ENCODE measurements at regions not wholly inside any gene's neighbourhood (a gene's known extent, or its start where the extent isn't known, plus 50 kb on each side); places are given as distances from the start of the nearest gene placed in this dataset.

DNA sequence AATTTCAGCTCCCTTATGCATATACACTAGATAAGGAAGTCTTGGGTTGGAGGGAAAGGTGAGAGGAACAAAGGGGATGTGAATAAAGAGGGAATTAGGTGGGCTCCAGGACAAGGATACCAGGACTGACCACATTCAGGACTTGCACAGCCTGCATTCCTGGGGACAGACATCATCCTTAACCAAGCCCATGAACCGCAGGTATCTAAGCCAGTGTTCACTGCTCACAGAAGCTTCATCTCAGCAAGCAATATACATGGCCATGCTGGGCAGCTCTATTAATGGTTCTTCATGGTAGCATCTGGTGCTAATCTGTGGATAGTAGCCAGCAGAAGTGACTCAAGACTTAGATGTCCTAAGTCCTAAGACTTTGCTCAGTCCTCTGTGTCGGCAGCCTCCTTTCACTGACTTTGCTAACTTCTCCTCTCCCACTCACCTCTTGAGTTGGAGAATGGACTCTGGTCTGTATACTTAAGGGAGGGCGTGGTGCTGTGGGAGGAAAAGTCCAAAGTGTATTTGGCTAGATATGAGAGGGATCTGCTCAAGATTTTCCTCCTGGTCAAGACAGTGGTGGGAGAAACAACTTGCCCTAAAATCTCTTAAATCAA, 136.1 kb downstream of the ASCL1 start:
- DNase-seq (no peak), ATAC-seq (ENCODE audit: poor library complexity) (no peak)
- H3K4me1 ChIP-seq (ENCODE audit: insufficient read depth, low read length) = no peaks in the 10 kb centered on the region
- ChIA-PET CTCF (no interaction called here), POLR2A (no interaction called here)
- no peaks in the 10 kb centered on the region for H3K36me3 ChIP-seq (ENCODE audit: insufficient read depth, low read length)
- Mint-ChIP-seq H3K9me3 (no peaks in the 10 kb centered on the region), H3K27me3 (no peaks in the 10 kb centered on the region), H3K27ac (no peak overlapping the region), H3K4me3 (no peak overlapping the region), H3K36me3 (ENCODE audit: low read depth) (no peaks in the 10 kb centered on the region), H3K4me1 (ENCODE audit: low read depth) (no peaks in the 10 kb centered on the region)
- no peaks in the 10 kb centered on the region for H3K9me3 ChIP-seq (ENCODE audit: control insufficient read depth in 1 of 2, insufficient read depth in 1 of 2, low read length in 2 of 2)
- H3K4me3 ChIP-seq (ENCODE audit: low read length) = no peak overlapping the region
- intact Hi-C loops (cut with DNase I, micrococcal nuclease) = no loop called here
- H3K27ac ChIP-seq (ENCODE audit: low read depth in 1 of 2, low read length in 2 of 2) = no peak overlapping the region
- TF ChIP-seq, protein P1, sequence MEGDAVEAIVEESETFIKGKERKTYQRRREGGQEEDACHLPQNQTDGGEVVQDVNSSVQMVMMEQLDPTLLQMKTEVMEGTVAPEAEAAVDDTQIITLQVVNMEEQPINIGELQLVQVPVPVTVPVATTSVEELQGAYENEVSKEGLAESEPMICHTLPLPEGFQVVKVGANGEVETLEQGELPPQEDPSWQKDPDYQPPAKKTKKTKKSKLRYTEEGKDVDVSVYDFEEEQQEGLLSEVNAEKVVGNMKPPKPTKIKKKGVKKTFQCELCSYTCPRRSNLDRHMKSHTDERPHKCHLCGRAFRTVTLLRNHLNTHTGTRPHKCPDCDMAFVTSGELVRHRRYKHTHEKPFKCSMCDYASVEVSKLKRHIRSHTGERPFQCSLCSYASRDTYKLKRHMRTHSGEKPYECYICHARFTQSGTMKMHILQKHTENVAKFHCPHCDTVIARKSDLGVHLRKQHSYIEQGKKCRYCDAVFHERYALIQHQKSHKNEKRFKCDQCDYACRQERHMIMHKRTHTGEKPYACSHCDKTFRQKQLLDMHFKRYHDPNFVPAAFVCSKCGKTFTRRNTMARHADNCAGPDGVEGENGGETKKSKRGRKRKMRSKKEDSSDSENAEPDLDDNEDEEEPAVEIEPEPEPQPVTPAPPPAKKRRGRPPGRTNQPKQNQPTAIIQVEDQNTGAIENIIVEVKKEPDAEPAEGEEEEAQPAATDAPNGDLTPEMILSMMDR (IDR thresholded peaks at IDR 0.05) = no peak
- H3K27me3 ChIP-seq (ENCODE audit: control insufficient read depth in 1 of 2, insufficient read depth in 2 of 2, low read length in 2 of 2) = no peaks in the 10 kb centered on the region

DNA sequence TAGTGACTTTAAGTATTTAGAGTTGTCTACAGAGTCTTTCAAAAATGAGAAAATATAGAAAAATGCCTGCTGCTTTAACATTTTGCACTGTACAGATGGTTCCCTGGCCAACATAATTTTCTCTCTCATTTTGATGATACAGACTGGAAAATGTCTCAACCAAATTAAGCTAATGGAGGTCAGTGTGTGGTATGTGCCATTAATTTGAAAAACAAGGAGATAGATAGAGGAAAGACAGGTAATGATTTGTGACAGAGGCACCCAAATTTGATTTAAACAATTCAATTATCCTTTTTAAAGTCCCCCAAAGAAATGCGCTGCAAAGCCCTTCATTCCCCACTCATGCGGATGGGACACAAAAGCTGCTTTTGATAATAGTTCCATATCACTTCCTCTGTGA, 140.0 kb downstream of the ASCL1 start:
- no peak overlapping the region for H3K27ac ChIP-seq (ENCODE audit: low read depth in 1 of 2, low read length in 2 of 2)
- Mint-ChIP-seq H3K9me3 (no peaks in the 10 kb centered on the region), H3K27me3 (no peaks in the 10 kb centered on the region), H3K36me3 (ENCODE audit: low read depth) (no peaks in the 10 kb centered on the region), H3K4me3 (no peak overlapping the region), H3K4me1 (ENCODE audit: low read depth) (no peaks in the 10 kb centered on the region), H3K27ac (no peak overlapping the region)
- intact Hi-C loops (cut with DNase I, micrococcal nuclease) = no loop called here
- H3K4me1 ChIP-seq (ENCODE audit: insufficient read depth, low read length) = no peaks in the 10 kb centered on the region
- CTCF ChIA-PET = no interaction called here
- TF ChIP-seq, protein P1 (IDR thresholded peaks at IDR 0.05) = no peak
- no peaks in the 10 kb centered on the region for H3K27me3 ChIP-seq (ENCODE audit: control insufficient read depth in 1 of 2, insufficient read depth in 2 of 2, low read length in 2 of 2)
- H3K36me3 ChIP-seq (ENCODE audit: insufficient read depth, low read length) = no peaks in the 10 kb centered on the region
- H3K9me3 ChIP-seq (ENCODE audit: control insufficient read depth in 1 of 2, insufficient read depth in 1 of 2, low read length in 2 of 2) = peaks cover 0 to 5% of the 10 kb centered on the region in 2 experiments
- no peak for DNase-seq
- POLR2A ChIA-PET = no interaction called here
- H3K4me3 ChIP-seq (ENCODE audit: low read length) = no peak overlapping the region
- ATAC-seq (ENCODE audit: poor library complexity) = no peak

DNA sequence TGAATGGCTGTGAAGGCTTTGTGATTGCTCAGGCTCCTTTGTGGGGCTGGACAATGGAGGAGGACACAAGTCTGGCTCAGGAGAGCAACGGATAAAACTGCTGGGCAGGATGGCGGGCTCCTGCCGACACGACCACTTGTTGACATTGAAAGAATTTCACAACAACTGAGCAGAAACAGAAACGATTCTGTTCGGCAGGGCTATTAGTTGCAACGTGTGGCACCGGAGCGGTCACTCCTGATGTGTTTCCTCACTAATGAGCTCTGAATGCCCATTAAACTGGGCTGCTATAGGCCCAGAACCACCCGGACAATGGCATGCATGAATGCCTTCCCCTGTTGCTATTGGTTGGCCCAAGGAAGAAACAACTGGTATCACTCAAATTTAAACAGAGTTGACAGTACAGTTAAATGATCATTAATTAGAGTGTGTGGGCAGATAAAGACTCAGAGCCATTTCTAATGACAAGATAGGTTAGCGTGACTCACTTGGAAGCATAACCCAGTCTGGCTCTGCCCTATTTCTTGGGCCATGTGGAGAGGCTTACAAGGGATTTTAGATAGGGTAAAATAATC, 142.9 kb downstream of the ASCL1 start:
- Mint-ChIP-seq H3K4me3 (no peak overlapping the region), H3K9me3 (no peaks in the 10 kb centered on the region), H3K4me1 (ENCODE audit: low read depth) (no peaks in the 10 kb centered on the region), H3K27me3 (no peaks in the 10 kb centered on the region), H3K27ac (no peak overlapping the region), H3K36me3 (ENCODE audit: low read depth) (no peaks in the 10 kb centered on the region)
- DNase-seq (no peak), ATAC-seq (ENCODE audit: poor library complexity) (no peak)
- intact Hi-C loops (cut with DNase I, micrococcal nuclease) = no loop called here
- ChIA-PET CTCF (no interaction called here), POLR2A (no interaction called here)
- Histone ChIP-seq H3K27me3 (ENCODE audit: control insufficient read depth in 1 of 2, insufficient read depth in 2 of 2, low read length in 2 of 2) (no peaks in the 10 kb centered on the region), H3K4me1 (ENCODE audit: insufficient read depth, low read length) (no peaks in the 10 kb centered on the region), H3K36me3 (ENCODE audit: insufficient read depth, low read length) (no peaks in the 10 kb centered on the region), H3K4me3 (ENCODE audit: low read length) (no peak overlapping the region), H3K9me3 (ENCODE audit: control insufficient read depth in 1 of 2, insufficient read depth in 1 of 2, low read length in 2 of 2) (peaks cover 0 to 5% of the 10 kb centered on the region in 2 experiments), H3K27ac (ENCODE audit: low read depth in 1 of 2, low read length in 2 of 2) (no peak overlapping the region)
- TF ChIP-seq, protein P1 (IDR thresholded peaks at IDR 0.05) = no peak
